ENCODE measurements at regions not wholly inside any gene's neighbourhood (a gene's known extent, or its start where the extent isn't known, plus 50 kb on each side); places are given as distances from the start of the nearest gene placed in this dataset.

DNA sequence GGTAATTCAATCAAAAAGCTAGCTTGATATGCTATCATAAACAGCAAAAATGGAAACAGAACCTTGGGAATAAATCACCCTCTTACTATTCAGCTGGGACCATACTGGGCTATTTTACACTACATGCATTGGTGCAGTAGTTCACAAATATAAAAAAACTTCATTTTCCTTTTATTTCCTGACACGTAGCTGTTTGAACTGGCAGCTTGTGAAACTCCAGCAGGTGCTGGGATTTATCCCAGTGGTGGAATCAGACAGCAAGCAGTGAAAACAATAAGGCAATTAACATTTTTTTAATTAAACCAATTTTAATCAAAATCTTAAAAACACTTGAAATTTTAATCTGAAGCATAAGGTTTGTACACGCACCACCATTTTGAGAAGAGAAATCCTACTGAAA lies 240.4 kb upstream of the IRX5 start:
- TF ChIP-seq, protein P1, sequence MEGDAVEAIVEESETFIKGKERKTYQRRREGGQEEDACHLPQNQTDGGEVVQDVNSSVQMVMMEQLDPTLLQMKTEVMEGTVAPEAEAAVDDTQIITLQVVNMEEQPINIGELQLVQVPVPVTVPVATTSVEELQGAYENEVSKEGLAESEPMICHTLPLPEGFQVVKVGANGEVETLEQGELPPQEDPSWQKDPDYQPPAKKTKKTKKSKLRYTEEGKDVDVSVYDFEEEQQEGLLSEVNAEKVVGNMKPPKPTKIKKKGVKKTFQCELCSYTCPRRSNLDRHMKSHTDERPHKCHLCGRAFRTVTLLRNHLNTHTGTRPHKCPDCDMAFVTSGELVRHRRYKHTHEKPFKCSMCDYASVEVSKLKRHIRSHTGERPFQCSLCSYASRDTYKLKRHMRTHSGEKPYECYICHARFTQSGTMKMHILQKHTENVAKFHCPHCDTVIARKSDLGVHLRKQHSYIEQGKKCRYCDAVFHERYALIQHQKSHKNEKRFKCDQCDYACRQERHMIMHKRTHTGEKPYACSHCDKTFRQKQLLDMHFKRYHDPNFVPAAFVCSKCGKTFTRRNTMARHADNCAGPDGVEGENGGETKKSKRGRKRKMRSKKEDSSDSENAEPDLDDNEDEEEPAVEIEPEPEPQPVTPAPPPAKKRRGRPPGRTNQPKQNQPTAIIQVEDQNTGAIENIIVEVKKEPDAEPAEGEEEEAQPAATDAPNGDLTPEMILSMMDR (IDR thresholded peaks at IDR 0.05) = no peak
- TF ChIP-seq POLR2AphosphoS5 (IDR thresholded peaks at IDR 0.05) (no peak), POLR2A (IDR thresholded peaks at IDR 0.05; ENCODE audit: low read depth) (no peak)
